ENCODE measurements at regions not wholly inside any gene's neighbourhood (a gene's known extent, or its start where the extent isn't known, plus 50 kb on each side); places are given as distances from the start of the nearest gene placed in this dataset.

DNA sequence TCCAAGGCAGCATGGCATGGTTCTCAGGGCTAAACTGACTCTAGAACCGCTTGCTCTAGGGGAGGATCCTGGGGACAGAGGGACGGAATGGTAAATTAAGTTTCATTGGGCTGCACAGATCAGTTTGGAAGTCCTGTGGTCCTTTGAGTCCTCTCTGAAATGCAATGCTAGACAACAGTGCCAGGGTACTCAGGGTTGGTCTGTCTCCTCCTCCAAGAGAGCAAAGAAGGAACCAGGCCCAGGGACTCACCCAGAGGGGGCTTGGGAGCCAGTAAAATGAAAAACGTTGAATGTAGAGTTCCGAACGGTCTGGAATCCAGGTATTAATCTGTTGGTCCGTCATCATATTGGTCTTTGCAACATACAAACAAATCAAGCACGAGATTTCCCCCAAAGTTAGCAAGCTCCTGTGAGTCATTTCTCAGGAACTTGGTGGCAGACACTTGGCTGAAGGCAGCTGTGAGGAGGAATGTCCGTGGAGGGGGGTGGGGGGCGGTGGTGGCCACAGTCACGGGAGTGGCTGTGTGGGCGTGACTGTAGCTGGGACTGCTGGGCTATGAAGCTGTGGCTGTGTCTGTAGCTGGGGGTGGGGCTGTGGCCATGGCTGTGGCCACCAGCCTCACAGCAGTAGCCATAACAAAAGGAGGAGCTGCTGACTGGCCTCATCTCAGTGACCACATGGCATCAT, 361.0 kb downstream of the SHQ1 start:
- intact Hi-C loops (cut with DNase I, micrococcal nuclease): loop anchor here (5.0 to 10.0 kb wide), 3 partner anchors 62 to 762 kb away; partner anchors contain the start of gene EIF4E3 (in 1 of the 2)
- no peaks in the 10 kb centered on the region for H3K27me3 Mint-ChIP-seq

DNA sequence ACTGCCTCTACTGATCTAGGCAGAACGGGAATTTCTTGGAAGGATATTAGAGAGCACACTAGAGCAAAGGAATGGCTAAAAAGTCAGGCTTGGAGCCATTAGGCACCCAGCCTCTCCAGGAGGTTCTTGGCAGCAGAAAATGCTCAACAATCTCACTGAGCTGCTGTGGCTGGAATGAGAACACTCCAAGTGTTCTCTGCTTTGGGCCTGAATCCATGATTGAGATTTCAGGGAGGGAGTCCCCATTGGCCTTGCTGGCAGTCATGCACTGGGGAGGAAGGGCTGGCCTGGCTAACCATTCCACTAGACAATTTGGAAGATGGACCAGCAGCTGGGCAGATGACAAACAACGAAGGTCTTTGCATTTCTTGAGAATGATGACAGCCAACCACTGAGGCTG, 362.6 kb downstream of the SHQ1 start:
- Mint-ChIP-seq H3K27ac (peak overlapping the region; percentile 95), H3K36me3 (ENCODE audit: low read depth) (peaks cover 26% of the 10 kb centered on the region), H3K4me3 (no peak overlapping the region), H3K4me1 (peaks cover 74% of the 10 kb centered on the region), H3K9me3 (ENCODE audit: low read depth) (peaks cover 14% of the 10 kb centered on the region), H3K27me3 (no peaks in the 10 kb centered on the region)
- DNase-seq (no peak), ATAC-seq (no peak)
- intact Hi-C loops (cut with DNase I, micrococcal nuclease): loop anchor here (5.0 to 10.0 kb wide), 3 partner anchors 61 to 761 kb away; partner anchors contain the start of gene EIF4E3 (in 1 of the 2)
- POLR2A ChIA-PET: no interaction called here
- CTCF ChIA-PET: interaction anchor here (1.2 to 1.3 kb wide), 2 partner anchors 11 to 30 kb away, joined by 4 to 5 read pairs; no protein-coding TSS in a partner anchor

More for the DNA sequence above, 361.0 kb downstream of the SHQ1 start:
- POLR2A ChIA-PET: interaction anchor here (1.1 kb wide), 1 partner anchor 34 kb away, joined by 3 read pairs; no protein-coding TSS in a partner anchor
- Mint-ChIP-seq H3K27ac (peak overlapping the region; percentile 87), H3K36me3 (ENCODE audit: low read depth) (peaks cover 23% of the 10 kb centered on the region), H3K4me3 (no peak overlapping the region), H3K9me3 (ENCODE audit: low read depth) (peaks cover 14% of the 10 kb centered on the region), H3K4me1 (peaks cover 59% of the 10 kb centered on the region)
- DNase-seq (peak; percentile 70), ATAC-seq (peak; percentile 8)
- CTCF ChIA-PET: interaction anchor here (0.5 to 1.3 kb wide), 4 partner anchors 9 to 335 kb away, joined by 3 to 4 read pairs (median 4); no protein-coding TSS in a partner anchor

DNA sequence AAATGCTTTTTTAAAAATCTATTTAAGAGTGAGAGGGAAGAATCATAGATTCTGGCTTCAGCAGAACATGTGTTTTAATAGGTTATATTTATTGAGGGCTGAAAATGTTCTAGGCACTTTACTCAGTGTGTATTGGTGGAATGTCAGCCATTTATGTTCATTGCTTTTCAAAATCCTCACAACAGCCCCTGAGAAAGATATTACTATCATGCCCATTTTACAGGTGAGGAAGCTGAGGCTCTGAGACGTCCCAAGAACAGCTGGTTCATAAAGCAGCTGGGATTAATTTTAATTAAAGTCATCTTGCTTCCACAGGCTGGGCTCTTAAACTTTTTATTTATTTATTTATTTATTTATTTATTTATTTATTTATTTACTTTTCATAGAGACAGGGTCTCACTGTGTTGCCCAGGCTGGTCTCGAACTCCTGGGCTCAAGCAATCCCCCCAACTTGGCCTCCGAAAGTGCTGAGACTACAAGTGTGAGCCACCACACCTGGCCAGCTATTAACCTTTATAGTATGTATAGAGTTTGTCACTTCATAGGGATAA, 364.6 kb downstream of the SHQ1 start:
- ChIA-PET CTCF (interaction anchor here (0.7 to 1.7 kb wide), 4 partner anchors 10 to 59 kb away, joined by 3 to 10 read pairs (median 4); no protein-coding TSS in a partner anchor), POLR2A (interaction anchor here (0.7 to 1.1 kb wide), 6 partner anchors 37 to 878 kb away, joined by 3 to 6 read pairs (median 4); partner anchors contain the start of gene RYBP)
- no peaks in the 10 kb centered on the region for H3K27me3 Mint-ChIP-seq
- peaks cover 81% of the 10 kb centered on the region for H3K4me1 Mint-ChIP-seq
- ATAC-seq: no peak
- H3K4me3 Mint-ChIP-seq: no peak overlapping the region
- peak overlapping the region; percentile 78 for H3K27ac Mint-ChIP-seq
- peaks cover 34% of the 10 kb centered on the region for H3K36me3 Mint-ChIP-seq (ENCODE audit: low read depth)
- no peak for DNase-seq
- intact Hi-C loops (cut with DNase I, micrococcal nuclease): loop anchor here (1.0 to 10.0 kb wide), 16 partner anchors 28 to 759 kb away; partner anchors contain the start of genes EIF4E3 (in 1 of the 2) and SHQ1 (in 1 of the 2)
- H3K9me3 Mint-ChIP-seq (ENCODE audit: low read depth): peaks cover 14% of the 10 kb centered on the region

DNA sequence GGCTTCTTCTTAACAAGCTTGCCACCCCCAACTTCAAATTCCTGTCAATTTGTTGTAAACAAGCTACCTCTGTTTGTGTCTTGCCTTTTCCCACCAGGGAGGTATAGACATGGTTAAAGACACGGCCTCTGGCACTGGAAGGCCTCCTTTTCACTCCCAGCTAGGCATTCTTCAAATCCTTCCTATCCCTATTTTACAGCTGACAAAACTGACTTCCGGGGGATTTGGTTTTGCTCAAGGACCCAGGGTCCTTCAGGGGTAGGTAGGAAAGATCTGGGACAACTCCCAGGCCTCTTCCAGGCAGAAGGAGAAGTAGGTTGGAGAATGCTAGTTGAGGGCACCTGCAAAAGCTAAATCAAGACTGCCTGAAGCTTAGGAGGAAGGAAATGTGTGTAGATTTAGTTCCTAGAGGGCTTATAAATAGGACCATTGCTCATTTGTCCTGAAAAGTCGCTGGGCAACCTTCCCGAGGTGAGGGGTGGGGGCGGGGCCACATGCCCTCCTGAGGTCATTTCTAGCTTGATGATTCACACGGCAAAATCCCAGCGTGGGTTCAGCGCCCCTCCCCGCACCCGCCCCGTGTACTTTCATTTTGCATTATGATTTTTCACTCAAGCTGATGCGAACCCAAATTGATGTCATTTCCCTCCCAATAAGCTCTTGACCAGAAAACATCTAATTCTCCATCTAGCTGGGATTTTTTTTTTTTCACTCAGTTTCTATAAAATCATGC, 365.5 kb downstream of the SHQ1 start:
- Mint-ChIP-seq H3K9me3 (ENCODE audit: low read depth) (peaks cover 14% of the 10 kb centered on the region), H3K36me3 (ENCODE audit: low read depth) (peaks cover 34% of the 10 kb centered on the region), H3K4me1 (peaks cover 73% of the 10 kb centered on the region), H3K27ac (peak overlapping the region; percentile 90), H3K4me3 (peak overlapping the region; percentile 51), H3K27me3 (no peaks in the 10 kb centered on the region)
- ChIA-PET CTCF (interaction anchor here (0.7 to 1.7 kb wide), 9 partner anchors 9 to 533 kb away, joined by 3 to 10 read pairs (median 3); no protein-coding TSS in a partner anchor), POLR2A (interaction anchor here (0.5 to 1.1 kb wide), 15 partner anchors 13 to 505 kb away, joined by 3 to 9 read pairs (median 3); partner anchors contain the start of gene RYBP)
- peak; percentile 46 for ATAC-seq
- intact Hi-C loops (cut with DNase I, micrococcal nuclease): loop anchor here (1.0 to 10.0 kb wide), 15 partner anchors 27 to 758 kb away; partner anchors contain the start of genes EIF4E3 (in 1 of the 2) and SHQ1 (in 1 of the 2)
- peak; percentile 94 for DNase-seq

DNA sequence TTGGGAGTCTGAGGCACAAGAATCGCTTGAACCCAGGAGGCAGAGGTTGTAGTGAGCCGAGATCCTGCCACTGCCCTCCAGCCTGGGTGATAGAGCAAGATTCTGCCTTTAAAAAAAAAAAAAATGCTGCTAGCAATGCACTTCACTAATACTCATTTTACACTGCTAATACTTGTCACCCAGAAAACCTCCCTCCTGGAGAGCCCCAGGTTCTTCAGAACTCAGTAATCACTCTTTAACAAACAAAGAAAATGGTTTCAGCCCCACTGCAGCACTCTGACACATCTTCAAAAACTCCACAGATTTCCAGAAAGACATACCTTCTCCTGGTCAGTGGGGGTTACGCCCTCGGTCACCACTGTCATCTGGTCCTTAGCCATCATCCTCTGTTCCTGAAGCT, 366.7 kb downstream of the SHQ1 start:
- Mint-ChIP-seq H3K9me3 (ENCODE audit: low read depth) (peaks cover 14% of the 10 kb centered on the region), H3K4me1 (peaks cover 70% of the 10 kb centered on the region), H3K36me3 (ENCODE audit: low read depth) (peaks cover 29% of the 10 kb centered on the region), H3K27me3 (no peaks in the 10 kb centered on the region), H3K4me3 (no peak overlapping the region), H3K27ac (peak overlapping the region; percentile 88)
- intact Hi-C loops (cut with DNase I, micrococcal nuclease): loop anchor here (5.0 to 10.0 kb wide), 6 partner anchors 57 to 757 kb away; partner anchors contain the start of gene EIF4E3 (in 1 of the 2)
- peak; percentile 40 for ATAC-seq
- CTCF ChIA-PET: no interaction called here
- POLR2A ChIA-PET: no interaction called here
- DNase-seq: peak; percentile 38

DNA sequence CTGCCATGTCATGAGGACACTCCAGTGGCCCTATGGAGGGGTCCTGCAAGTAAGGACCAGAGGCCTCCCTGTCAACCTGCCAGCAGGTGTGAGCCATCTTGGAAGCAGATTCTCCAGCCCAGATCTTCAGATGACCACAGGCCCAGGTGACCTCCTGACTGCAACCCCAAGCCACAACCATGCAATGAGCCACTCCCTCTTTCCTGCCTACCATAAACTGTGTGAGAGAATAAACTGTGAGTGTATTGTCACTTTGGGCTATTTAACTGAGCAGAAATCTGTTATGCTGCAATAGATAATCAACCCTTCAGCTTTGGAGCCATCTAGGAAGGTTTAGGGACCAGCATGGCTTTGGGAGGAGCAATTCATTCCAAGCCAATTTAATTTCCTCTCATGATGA, 367.9 kb downstream of the SHQ1 start:
- ChIA-PET POLR2A (no interaction called here), CTCF (no interaction called here)
- Mint-ChIP-seq H3K9me3 (ENCODE audit: low read depth) (peaks cover 9% of the 10 kb centered on the region), H3K27ac (peak overlapping the region; percentile 88), H3K4me3 (no peak overlapping the region), H3K4me1 (peaks cover 71% of the 10 kb centered on the region), H3K27me3 (no peaks in the 10 kb centered on the region), H3K36me3 (ENCODE audit: low read depth) (peaks cover 21% of the 10 kb centered on the region)
- intact Hi-C loops (cut with DNase I, micrococcal nuclease): loop anchor here (5.0 to 10.0 kb wide), 6 partner anchors 56 to 756 kb away; partner anchors contain the start of gene EIF4E3 (in 1 of the 2)
- DNase-seq (no peak), ATAC-seq (no peak)

DNA sequence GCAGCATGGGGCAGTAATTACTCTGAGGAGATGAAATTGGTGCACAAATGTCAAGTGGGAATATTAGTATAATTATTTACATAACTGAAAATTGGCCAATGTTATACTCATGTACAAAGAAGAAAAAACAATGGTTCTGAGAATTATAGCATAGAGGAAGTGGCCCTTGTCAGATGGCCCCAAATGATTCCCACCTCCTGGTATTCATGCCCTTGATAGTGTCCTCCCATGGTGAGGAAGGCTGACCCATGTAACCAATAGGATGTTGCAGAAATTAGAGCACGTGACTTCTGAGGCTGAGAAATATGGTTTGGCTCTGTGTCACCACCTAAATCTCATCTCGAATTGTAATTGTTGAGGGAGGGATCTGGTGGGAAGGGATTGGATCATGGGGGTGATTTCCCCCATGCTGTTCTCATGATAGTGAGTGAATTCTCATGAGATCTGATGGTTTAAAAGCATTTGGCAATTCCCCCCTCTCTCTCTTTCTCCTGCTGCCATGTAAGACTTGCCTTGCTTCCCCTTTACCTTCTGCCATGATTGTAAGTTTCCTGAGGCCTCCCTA, 368.5 kb downstream of the SHQ1 start:
- ATAC-seq: no peak
- H3K4me1 Mint-ChIP-seq: peaks cover 70% of the 10 kb centered on the region
- intact Hi-C loops (cut with DNase I, micrococcal nuclease): loop anchor here (5.0 to 10.0 kb wide), 6 partner anchors 55 to 755 kb away; partner anchors contain the start of gene EIF4E3 (in 1 of the 2)
- H3K36me3 Mint-ChIP-seq (ENCODE audit: low read depth): peaks cover 15% of the 10 kb centered on the region
- H3K4me3 Mint-ChIP-seq: no peak overlapping the region
- peaks cover 4% of the 10 kb centered on the region for H3K9me3 Mint-ChIP-seq (ENCODE audit: low read depth)
- POLR2A ChIA-PET: no interaction called here
- DNase-seq: no peak
- H3K27me3 Mint-ChIP-seq: no peaks in the 10 kb centered on the region
- CTCF ChIA-PET: interaction anchor here (0.8 kb wide), 1 partner anchor 10 kb away, joined by 3 read pairs; no protein-coding TSS in a partner anchor
- H3K27ac Mint-ChIP-seq: no peak overlapping the region

DNA sequence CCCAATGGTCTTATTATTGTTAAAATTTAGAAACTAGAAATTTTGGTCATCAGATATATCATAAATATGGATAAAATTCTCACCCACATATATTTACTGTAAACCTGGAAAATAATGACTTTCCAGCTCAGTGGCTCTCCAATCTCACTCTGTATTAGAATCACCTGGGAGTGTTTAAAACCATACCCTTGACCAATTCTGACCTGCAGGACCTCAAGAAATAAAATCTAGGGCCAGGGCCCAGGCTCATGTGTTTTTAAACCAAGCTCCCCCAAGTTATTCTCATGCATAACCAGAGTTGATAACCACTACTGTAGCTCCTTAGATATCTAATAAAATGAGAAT, 372.1 kb downstream of the SHQ1 start:
- POLR2A ChIA-PET: no interaction called here
- Mint-ChIP-seq H3K27me3 (no peaks in the 10 kb centered on the region), H3K36me3 (ENCODE audit: low read depth) (peaks cover 11% of the 10 kb centered on the region), H3K4me1 (peaks cover 54% of the 10 kb centered on the region), H3K27ac (no peak overlapping the region), H3K4me3 (no peak overlapping the region), H3K9me3 (ENCODE audit: low read depth) (peaks cover 3% of the 10 kb centered on the region)
- intact Hi-C loops (cut with DNase I, micrococcal nuclease): no loop called here
- no peak for ATAC-seq
- CTCF ChIA-PET: no interaction called here
- DNase-seq: no peak

DNA sequence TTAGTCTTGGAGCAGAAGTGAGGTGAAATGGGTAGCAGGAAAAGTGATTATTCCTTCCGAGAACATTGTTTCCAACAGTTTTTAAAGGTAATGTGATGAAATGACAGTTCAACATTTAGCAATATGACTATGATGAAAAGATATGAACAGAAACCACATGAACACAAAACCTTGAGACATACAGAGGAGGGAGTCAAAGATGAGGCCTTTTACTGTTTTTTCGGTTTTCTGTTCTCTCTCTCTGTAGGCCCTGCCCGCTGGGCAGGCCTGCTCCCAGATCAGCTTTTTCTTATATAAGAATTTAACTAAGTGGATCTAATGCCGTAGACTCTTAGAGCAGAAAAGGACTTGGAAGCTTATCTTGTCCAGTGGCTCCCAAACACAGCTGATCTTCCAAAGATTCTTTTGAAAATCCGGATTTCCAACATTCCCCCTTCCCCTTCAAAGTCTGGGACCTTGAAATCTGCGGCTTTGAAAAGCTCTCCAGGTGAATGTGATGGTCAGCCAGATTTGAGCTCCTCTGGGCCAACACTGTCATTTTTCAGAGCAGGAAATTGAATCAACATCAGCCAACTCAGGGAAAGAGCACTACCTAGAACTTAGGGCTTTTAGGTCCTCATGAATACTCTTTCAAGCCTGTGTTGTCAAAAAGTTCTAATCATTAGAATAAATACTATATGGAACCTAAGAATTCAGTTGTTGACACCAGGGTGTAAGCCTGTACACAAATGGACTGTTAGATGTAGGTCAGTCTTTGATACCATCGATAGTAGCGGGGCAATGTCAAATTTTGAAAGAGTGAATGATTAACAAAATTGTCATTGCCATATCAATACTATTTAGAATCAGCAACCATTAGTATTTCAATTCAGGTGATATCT, 372.7 kb downstream of the SHQ1 start:
- H3K4me3 Mint-ChIP-seq: no peak overlapping the region

DNA sequence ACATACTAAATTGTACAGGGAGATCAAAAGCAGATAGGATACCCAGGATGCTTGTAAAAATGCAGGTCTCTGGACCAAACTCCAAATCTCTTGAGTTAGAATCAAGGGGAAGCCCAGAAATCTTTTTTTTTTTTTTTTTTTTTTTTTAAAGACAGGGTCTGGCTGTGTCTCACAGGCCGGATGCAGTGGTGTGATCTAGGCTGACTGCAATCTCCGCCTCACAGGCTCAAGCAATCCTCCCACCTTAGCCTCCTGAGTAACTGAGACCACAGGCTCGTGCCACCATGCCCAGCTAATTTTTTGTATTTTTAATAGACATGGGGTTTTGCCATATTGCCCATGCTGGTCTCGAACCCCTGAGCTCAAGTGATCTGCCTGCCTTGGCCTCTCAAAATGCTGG, 373.5 kb downstream of the SHQ1 start:
- CTCF ChIA-PET: no interaction called here
- H3K27ac Mint-ChIP-seq: peak overlapping the region; percentile 78
- POLR2A ChIA-PET: no interaction called here
- DNase-seq: peak; percentile 25
- H3K27me3 Mint-ChIP-seq: peaks cover under 1% of the 10 kb centered on the region
- intact Hi-C loops (cut with DNase I, micrococcal nuclease): loop anchor here in 1 of 2 experiments (2.0 kb wide), 1 partner anchor 30 kb away; no protein-coding TSS in a partner anchor
- H3K9me3 Mint-ChIP-seq (ENCODE audit: low read depth): peaks cover 3% of the 10 kb centered on the region
- peaks cover 1% of the 10 kb centered on the region for H3K36me3 Mint-ChIP-seq (ENCODE audit: low read depth)
- peak; percentile 27 for ATAC-seq
- H3K4me1 Mint-ChIP-seq: peaks cover 41% of the 10 kb centered on the region
- no peak overlapping the region for H3K4me3 Mint-ChIP-seq

More for the DNA sequence above, 372.7 kb downstream of the SHQ1 start:
- POLR2A ChIA-PET: no interaction called here
- Mint-ChIP-seq H3K27me3 (no peaks in the 10 kb centered on the region), H3K36me3 (ENCODE audit: low read depth) (peaks cover 8% of the 10 kb centered on the region), H3K4me1 (peaks cover 48% of the 10 kb centered on the region), H3K9me3 (ENCODE audit: low read depth) (peaks cover 3% of the 10 kb centered on the region), H3K27ac (peak overlapping the region; percentile 78)
- intact Hi-C loops (cut with DNase I, micrococcal nuclease): loop anchor here in 1 of 2 experiments (2.0 kb wide), 1 partner anchor 31 kb away; no protein-coding TSS in a partner anchor
- peak; percentile 76 for ATAC-seq
- peak; percentile 19 for DNase-seq
- CTCF ChIA-PET: interaction anchor here (0.5 to 0.6 kb wide), 2 partner anchors 30 to 45 kb away, joined by 3 read pairs; no protein-coding TSS in a partner anchor
